Suprapubic skin (tissue), 4 donors: ENCODE measurements at regions not wholly inside any gene's neighbourhood (a gene's known extent, or its start where the extent isn't known, plus 50 kb on each side); places are given as distances from the start of the nearest gene placed in this dataset.

ENCODE experiments used
- DNase-seq, 2 donors: peaks; one replicate each; pipeline ENCODE4 v3.0.0-alpha.2; 2019; ENCODE audit warnings: low spot score in 2 of 2
- H3K27ac ChIP-seq: fragments of 200-600 bp; sonication (generic); one replicate; pipeline ENCODE4 v1.5.1; 2019
- H3K27me3 ChIP-seq: fragments of 200-600 bp; sonication (generic); one replicate; pipeline ENCODE4 v1.5.1; 2019
- H3K36me3 ChIP-seq: fragments of 200-600 bp; sonication (generic); one replicate; pipeline ENCODE4 v1.5.1; 2019
- H3K4me1 ChIP-seq: fragments of 200-600 bp; sonication (generic); one replicate; pipeline ENCODE4 v1.5.1; 2019
- H3K4me3 ChIP-seq: fragments of 200-600 bp; sonication (generic); one replicate; pipeline ENCODE4 v1.5.1; 2019; ENCODE audit warnings: mild to moderate bottlenecking
- H3K9me3 ChIP-seq: fragments of 200-600 bp; sonication (generic); one replicate; pipeline ENCODE4 v1.5.1; 2019
- EP300 ChIP-seq: sonication (generic); formaldehyde crosslinking; IDR thresholded peaks from one replicate; pipeline ENCODE4 v1.6.1; 2017; ENCODE audit warnings: antibody characterized with exemption
- POLR2A ChIP-seq, 2 donors: fragments of 450-650 bp; IDR thresholded peaks; one replicate each; pipeline ENCODE4 v1.6.1; 2017; ENCODE audit warnings: antibody characterized with exemption in 2 of 2, mild to moderate bottlenecking in 2 of 2, moderate library complexity in 2 of 2
- POLR2AphosphoS5 ChIP-seq, 3 donors: sonication (generic); formaldehyde crosslinking; IDR thresholded peaks; one replicate each; pipeline ENCODE4 v1.6.1; 2017; ENCODE audit warnings: antibody characterized with exemption in 3 of 3
- WGBS: methylation state at CpG from one replicate; pipeline ENCODE4 v1.1.5; 2018; 5-methylcytosine and 5-hydroxymethylcytosine counted together
- TF ChIP-seq, protein P1 (sequence below), 2 donors: fragments of 200-600 bp in 1 of 2; fragments of 450-650 bp in 1 of 2; sonication (generic) in 1 of 2; IDR thresholded peaks; one replicate each; pipeline ENCODE4 v1.5.1; 2016 to 2019; ENCODE audit warnings: antibody characterized with exemption in 2 of 2, mild to moderate bottlenecking in 1 of 2, moderate library complexity in 1 of 2

DNA sequence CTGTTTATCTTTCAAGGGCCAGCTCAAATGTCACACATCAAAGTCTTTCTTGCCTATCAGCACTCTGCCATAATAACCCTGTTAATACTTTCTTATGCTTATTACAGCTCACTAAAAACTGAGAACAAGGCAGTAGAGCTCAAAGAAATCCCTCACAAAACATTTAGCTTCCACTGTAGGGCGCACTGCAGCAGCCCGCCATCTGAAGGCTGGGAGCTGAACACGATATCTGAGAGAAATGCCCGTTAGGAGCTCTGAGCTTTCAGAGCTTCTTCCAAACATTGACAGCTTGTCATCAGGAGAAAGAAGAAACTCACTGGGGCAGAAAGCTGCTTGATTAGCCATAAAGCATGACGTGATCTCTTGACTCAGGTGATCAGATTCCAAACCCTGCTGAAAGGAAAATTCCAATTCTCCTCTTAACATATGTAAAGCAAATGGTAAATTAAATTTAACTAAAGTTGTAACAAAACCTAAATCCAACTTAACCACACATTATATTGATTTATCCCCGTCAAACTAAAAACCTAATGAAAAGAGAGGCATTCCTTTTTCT, 175.7 kb downstream of the C12orf50 start:
- no peak for TF ChIP-seq EP300
- no peak for TF ChIP-seq POLR2AphosphoS5 (IDR thresholded peaks at IDR 0.05)
- no peak for TF ChIP-seq POLR2A (IDR thresholded peaks at IDR 0.05)
- TF ChIP-seq, protein P1, sequence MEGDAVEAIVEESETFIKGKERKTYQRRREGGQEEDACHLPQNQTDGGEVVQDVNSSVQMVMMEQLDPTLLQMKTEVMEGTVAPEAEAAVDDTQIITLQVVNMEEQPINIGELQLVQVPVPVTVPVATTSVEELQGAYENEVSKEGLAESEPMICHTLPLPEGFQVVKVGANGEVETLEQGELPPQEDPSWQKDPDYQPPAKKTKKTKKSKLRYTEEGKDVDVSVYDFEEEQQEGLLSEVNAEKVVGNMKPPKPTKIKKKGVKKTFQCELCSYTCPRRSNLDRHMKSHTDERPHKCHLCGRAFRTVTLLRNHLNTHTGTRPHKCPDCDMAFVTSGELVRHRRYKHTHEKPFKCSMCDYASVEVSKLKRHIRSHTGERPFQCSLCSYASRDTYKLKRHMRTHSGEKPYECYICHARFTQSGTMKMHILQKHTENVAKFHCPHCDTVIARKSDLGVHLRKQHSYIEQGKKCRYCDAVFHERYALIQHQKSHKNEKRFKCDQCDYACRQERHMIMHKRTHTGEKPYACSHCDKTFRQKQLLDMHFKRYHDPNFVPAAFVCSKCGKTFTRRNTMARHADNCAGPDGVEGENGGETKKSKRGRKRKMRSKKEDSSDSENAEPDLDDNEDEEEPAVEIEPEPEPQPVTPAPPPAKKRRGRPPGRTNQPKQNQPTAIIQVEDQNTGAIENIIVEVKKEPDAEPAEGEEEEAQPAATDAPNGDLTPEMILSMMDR (IDR thresholded peaks at IDR 0.05), result no peak

DNA sequence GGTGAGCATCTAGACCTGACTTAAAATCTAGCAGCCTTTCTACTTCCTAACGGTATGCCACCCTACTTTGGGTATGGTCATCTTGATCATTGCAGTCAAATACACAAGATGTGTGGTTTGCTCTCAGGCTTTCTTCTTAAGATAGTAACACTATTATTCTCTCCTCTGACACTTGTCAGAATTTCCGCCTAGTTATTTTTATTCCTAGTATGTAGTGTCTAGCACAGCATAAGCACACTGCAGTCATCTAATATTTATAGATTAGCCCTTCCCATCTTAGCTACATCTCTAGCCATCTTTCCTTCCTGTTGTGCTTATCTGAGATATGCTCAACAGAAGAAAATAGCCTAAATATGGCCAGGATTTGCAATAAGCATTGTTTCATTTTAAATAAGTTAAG, 180.1 kb downstream of the C12orf50 start:
- no peaks in the 10 kb centered on the region for H3K27me3 ChIP-seq
- no peaks in the 10 kb centered on the region for H3K9me3 ChIP-seq
- H3K27ac ChIP-seq, result no peak overlapping the region
- WGBS, result 59% methylated on average over 2 of the region's 2 CpGs
- H3K4me3 ChIP-seq, result no peak overlapping the region
- H3K36me3 ChIP-seq, result no peaks in the 10 kb centered on the region
- no peak for DNase-seq
- TF ChIP-seq, protein P1 (IDR thresholded peaks at IDR 0.05), result no peak
- TF ChIP-seq POLR2AphosphoS5 (IDR thresholded peaks at IDR 0.05), result no peak
- no peak for TF ChIP-seq POLR2A (IDR thresholded peaks at IDR 0.05)
- TF ChIP-seq EP300, result no peak
- H3K4me1 ChIP-seq, result no peaks in the 10 kb centered on the region

More for the DNA sequence above, 175.7 kb downstream of the C12orf50 start:
- Histone ChIP-seq H3K36me3 (no peaks in the 10 kb centered on the region), H3K9me3 (no peaks in the 10 kb centered on the region), H3K27me3 (no peaks in the 10 kb centered on the region), H3K4me3 (no peak overlapping the region), H3K4me1 (no peaks in the 10 kb centered on the region), H3K27ac (no peak overlapping the region)
- WGBS, result 87% methylated on average over 6 of the region's 6 CpGs
- no peak for DNase-seq

DNA sequence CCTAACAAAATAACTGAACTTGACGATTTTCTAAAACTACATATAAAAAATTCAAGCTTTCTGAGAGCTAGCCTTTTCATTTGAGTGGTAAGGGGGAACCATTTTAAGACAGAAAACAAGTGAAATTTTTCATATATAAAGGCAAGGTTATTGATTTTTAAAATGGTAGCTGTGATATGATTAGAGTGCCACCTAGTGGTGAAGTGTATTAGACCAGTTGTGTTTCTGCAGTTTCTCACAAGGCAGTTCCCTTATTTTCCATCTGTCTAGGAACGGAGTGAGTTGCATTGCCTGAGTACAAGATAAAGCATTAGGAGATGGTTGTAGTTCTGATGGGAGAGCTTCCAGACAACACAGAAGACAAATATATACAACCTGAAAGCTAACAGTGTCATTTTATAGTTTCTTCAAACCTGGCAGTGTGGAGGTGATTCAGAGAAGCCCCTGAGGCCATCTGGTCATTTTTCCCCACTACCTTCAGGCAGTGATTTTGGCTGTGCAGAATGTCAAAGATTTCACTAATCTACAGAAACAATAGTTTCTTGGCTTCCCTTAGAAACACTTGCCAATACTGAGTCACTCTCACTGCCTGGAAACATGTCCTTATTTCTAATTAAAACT, 180.8 kb downstream of the C12orf50 start:
- TF ChIP-seq, protein P1 (IDR thresholded peaks at IDR 0.05), result peak; percentile 60 to 66
- no peak for TF ChIP-seq POLR2A (IDR thresholded peaks at IDR 0.05)
- no peak for TF ChIP-seq EP300
- Histone ChIP-seq H3K4me1 (no peaks in the 10 kb centered on the region), H3K4me3 (no peak overlapping the region), H3K36me3 (no peaks in the 10 kb centered on the region), H3K27ac (no peak overlapping the region), H3K9me3 (no peaks in the 10 kb centered on the region), H3K27me3 (no peaks in the 10 kb centered on the region)
- no peak for DNase-seq
- 16% methylated on average over 2 of the region's 2 CpGs for WGBS

DNA sequence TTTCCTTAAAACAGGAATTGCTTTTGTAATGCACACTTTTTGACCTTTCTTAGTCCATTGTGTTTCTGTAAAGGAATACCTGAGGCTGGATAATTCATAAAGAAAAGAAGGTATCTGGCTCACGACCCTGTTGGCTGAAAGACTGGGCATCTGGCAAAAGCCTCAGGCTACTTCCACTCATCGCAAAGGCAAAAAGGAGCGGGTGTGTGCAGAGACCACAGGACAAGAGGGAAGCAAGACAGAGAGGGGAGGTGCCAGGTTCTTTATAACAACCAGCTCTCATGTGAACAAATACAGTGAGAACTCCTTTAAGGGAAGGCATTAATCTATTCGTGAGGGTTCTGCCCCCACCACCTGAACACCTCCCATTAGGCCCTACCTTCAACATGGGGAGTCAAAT, 182.1 kb downstream of the C12orf50 start:
- no peak overlapping the region for H3K4me3 ChIP-seq
- H3K9me3 ChIP-seq, result no peaks in the 10 kb centered on the region
- TF ChIP-seq EP300, result no peak
- TF ChIP-seq, protein P1 (IDR thresholded peaks at IDR 0.05), result no peak
- TF ChIP-seq POLR2AphosphoS5 (IDR thresholded peaks at IDR 0.05), result no peak
- no peak for TF ChIP-seq POLR2A (IDR thresholded peaks at IDR 0.05)
- no peaks in the 10 kb centered on the region for H3K4me1 ChIP-seq
- no peaks in the 10 kb centered on the region for H3K36me3 ChIP-seq
- no peak overlapping the region for H3K27ac ChIP-seq
- H3K27me3 ChIP-seq, result no peaks in the 10 kb centered on the region
- no peak for DNase-seq
- 52% methylated on average over 4 of the region's 4 CpGs for WGBS

DNA sequence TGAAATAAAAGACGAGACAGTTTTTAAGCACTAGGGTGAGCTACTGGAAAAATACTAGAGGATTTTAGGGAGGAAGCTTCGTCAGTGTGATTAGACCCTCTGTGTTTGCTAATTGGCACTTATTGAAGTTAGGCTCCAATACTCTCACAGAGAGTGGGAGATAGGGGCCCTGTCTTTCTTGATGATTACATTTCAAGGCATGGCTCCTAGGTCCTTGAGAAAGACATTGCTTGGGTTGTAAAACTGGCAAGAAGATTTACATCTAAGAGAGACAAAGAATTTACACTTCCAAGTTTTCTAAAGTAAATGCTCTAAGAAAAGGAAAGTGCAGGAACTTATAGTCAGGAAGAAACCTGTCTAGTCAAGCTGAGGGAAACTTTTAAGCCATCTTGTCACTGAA, 183.2 kb downstream of the C12orf50 start:
- DNase-seq, result no peak
- no peaks in the 10 kb centered on the region for H3K27me3 ChIP-seq
- H3K36me3 ChIP-seq, result no peaks in the 10 kb centered on the region
- 91% methylated on average over 2 of the region's 2 CpGs for WGBS
- H3K4me1 ChIP-seq, result no peaks in the 10 kb centered on the region
- TF ChIP-seq POLR2AphosphoS5 (IDR thresholded peaks at IDR 0.05) (no peak), EP300 (no peak), POLR2A (IDR thresholded peaks at IDR 0.05) (no peak)
- TF ChIP-seq, protein P1 (IDR thresholded peaks at IDR 0.05), result no peak
- H3K9me3 ChIP-seq, result no peaks in the 10 kb centered on the region
- H3K27ac ChIP-seq, result no peak overlapping the region
- H3K4me3 ChIP-seq, result no peak overlapping the region
